ENCODE measurements at regions not wholly inside any gene's neighbourhood (a gene's known extent, or its start where the extent isn't known, plus 50 kb on each side); places are given as distances from the start of the nearest gene placed in this dataset.

GRCh38 chr6:84280639-84281038 is 53.2 kb upstream of the CEP162 start:
- Histone ChIP-seq H3K9me1 (replicated peaks; ENCODE audit: control insufficient read depth, extremely low read depth, insufficient read depth, low read length) (no peaks in the 10 kb centered on the region), H3K9me3 (replicated peaks; ENCODE audit: control insufficient read depth, insufficient read depth, low read length) (no peaks in the 10 kb centered on the region), H2AFZ (ENCODE audit: low read depth, low read length) (no peak overlapping the region), H3K9ac (replicated peaks; ENCODE audit: extremely low read depth, insufficient read depth, low read length) (no peak overlapping the region), H3K36me3 (ENCODE audit: control insufficient read depth in 2 of 2, extremely low read depth in 1 of 2, insufficient read depth in 2 of 2, low read length in 2 of 2) (no peaks in the 10 kb centered on the region), H3K27me3 (ENCODE audit: control insufficient read depth in 2 of 2, insufficient read depth in 2 of 2, low read length in 2 of 2) (peaks cover 9% of the 10 kb centered on the region in 2 experiments), H3K79me2 (ENCODE audit: control insufficient read depth, insufficient read depth, low read length) (no peaks in the 10 kb centered on the region), H3K27ac (ENCODE audit: insufficient read depth, low read depth, low read length) (no peak overlapping the region), H4K20me1 (replicated peaks; ENCODE audit: control insufficient read depth, extremely low read depth, insufficient read depth, low read length) (no peaks in the 10 kb centered on the region), H3K4me3 (replicated peaks in 1 of 3; ENCODE audit: insufficient read depth in 1 of 3, low read depth in 1 of 3, low read length in 3 of 3) (no peak overlapping the region), H3K4me1 (ENCODE audit: control insufficient read depth, extremely low read depth, insufficient read depth, low read length) (no peaks in the 10 kb centered on the region), H3K4me2 (ENCODE audit: insufficient read depth, low read length) (no peak overlapping the region)
- TF ChIP-seq CTCF (IDR thresholded peaks at IDR 0.05; ENCODE audit: extremely low read depth in 1 of 2, insufficient read depth in 1 of 2, low read depth in 1 of 2, low read length in 2 of 2) = no peak
- TF ChIP-seq FOS (IDR thresholded peaks at IDR 0.05; ENCODE audit: borderline replicate concordance, insufficient read depth, low read length) = no peak
- TF ChIP-seq POLR2AphosphoS5 (IDR thresholded peaks at IDR 0.05; ENCODE audit: insufficient read depth, low read depth, low read length) = no peak
- no peak for TF ChIP-seq POLR2A (IDR thresholded peaks at IDR 0.05; ENCODE audit: low read depth, low read length)
- TF ChIP-seq EZH2 (IDR thresholded peaks at IDR 0.05; ENCODE audit: borderline replicate concordance, low read depth, low read length, severe bottlenecking) = no peak
- TF ChIP-seq MAX (IDR thresholded peaks at IDR 0.05; ENCODE audit: insufficient read depth, insufficient read length) = no peak
- TF ChIP-seq JUN (IDR thresholded peaks at IDR 0.05; ENCODE audit: borderline replicate concordance, insufficient read depth, insufficient read length, low read depth) = no peak
- TF ChIP-seq MYC (IDR thresholded peaks at IDR 0.05; ENCODE audit: low read depth, low read length) = no peak
- FAIRE-seq (no peak), DNase-seq (ENCODE audit: low read depth, low spot score) (no peak)
- BruUV-seq (replicated peaks) = no TSS peak
- CTCF ChIA-PET = no interaction called here
- POLR2A ChIA-PET = no interaction called here
- dilution Hi-C loops (cut with MboI; ENCODE audit: extremely low pct_ligation_motif_present, low sequenced_read_pairs) = no loop called here
- intact Hi-C loops (cut with micrococcal nuclease) = no loop called here
